GM12865 (cell line): ENCODE measurements at regions not wholly inside any gene's neighbourhood (a gene's known extent, or its start where the extent isn't known, plus 50 kb on each side); places are given as distances from the start of the nearest gene placed in this dataset.
"Not testable (repeated sequence)": the region's sequence is repeated elsewhere in the genome, so short reads cannot be mapped to it uniquely, and the experiment has no call there.

Experiments
- DNase-seq: peaks from one replicate; pipeline ENCODE4 v3.0.0; 2010; ENCODE audit warnings: low read depth
- H3K4me3 ChIP-seq: 2 replicates; pipeline ENCODE4 v1.5.1; 2011; ENCODE audit warnings: mild to moderate bottlenecking, low read depth, low read length, control low read depth
- TF ChIP-seq, protein P1 (sequence below): IDR thresholded peaks from 2 replicates; pipeline ENCODE4 v1.5.1; 2011; ENCODE audit warnings: low read length, control low read depth, low read depth, inconsistent platforms; ENCODE audit not compliant: insufficient read depth; ENCODE audit errors: missing control alignments

DNA sequence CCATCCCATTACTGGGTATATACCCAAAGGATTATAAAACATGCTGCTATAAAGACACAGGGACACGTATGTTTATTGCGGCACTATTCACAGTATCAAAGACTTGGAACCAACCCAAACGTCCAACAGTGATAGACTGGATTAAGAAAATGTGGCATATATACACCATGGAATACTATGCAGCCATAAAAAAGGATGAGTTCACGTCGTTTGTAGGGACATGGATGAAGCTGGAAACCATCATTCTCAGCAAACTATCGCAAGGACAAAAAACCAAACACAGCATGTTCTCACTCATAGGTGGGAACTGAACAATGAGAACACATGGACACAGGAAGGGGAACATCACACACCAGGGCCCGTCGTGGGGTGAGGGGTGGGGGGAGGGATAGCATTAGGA is 106.1 kb downstream of the CHD1L start:
- DNase-seq, H3K4me3 ChIP-seq: not testable (repeated sequence)

DNA sequence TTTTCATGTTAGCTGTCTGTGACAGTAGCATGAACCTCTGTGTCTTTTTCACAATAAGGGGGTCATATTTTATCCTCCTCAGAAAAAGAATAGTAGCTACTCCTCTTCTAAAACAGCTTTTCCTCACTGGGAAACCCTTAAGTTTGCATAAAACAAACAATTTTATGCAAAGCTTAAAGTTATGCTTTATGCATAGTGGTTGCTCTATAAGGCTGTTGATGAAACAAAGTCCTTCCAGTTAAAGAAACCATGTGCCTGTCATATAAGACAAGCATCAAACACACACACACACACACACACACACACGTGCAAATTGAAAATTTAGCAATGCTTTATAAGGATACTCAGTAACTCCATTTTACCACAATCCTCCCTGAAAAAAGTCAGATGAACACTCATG is 107.0 kb downstream of the CHD1L start:
- DNase-seq, result no peak
- no peak overlapping the region for H3K4me3 ChIP-seq
- TF ChIP-seq, protein P1, sequence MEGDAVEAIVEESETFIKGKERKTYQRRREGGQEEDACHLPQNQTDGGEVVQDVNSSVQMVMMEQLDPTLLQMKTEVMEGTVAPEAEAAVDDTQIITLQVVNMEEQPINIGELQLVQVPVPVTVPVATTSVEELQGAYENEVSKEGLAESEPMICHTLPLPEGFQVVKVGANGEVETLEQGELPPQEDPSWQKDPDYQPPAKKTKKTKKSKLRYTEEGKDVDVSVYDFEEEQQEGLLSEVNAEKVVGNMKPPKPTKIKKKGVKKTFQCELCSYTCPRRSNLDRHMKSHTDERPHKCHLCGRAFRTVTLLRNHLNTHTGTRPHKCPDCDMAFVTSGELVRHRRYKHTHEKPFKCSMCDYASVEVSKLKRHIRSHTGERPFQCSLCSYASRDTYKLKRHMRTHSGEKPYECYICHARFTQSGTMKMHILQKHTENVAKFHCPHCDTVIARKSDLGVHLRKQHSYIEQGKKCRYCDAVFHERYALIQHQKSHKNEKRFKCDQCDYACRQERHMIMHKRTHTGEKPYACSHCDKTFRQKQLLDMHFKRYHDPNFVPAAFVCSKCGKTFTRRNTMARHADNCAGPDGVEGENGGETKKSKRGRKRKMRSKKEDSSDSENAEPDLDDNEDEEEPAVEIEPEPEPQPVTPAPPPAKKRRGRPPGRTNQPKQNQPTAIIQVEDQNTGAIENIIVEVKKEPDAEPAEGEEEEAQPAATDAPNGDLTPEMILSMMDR, result no peak

DNA sequence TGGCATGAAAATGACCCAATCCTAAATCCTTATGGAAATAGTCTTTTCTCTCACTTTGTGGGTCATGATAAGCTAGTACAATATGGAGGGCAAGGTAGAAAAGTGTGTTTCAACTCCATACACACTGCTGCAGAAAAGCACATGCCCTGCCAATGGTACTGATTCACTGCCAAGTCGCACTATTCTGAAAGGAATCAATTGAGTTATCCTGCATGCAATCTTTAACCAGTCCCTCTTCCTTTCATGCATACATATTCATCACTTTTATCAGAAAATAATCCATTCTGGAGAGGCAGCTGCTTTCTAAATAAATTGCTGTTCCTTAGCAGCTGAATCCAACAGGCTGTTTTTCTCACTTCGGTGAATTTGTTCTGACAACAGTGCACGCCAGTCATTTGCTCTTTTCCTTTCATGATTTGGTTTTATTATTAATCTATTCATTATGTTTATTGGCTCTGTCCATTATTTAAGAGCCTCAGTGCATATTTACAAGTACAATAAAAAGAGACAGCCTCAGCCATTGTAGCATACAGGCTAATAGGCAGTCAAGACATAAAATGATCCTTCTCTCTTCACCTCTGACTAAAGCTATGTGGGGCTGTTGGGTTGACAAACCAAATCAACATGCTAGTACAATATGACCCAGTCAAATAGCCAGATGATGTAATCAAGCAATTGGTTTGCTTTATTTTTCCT is 108.8 kb downstream of the CHD1L start:
- no peak overlapping the region for H3K4me3 ChIP-seq
- no peak for DNase-seq
- TF ChIP-seq, protein P1, result no peak

DNA sequence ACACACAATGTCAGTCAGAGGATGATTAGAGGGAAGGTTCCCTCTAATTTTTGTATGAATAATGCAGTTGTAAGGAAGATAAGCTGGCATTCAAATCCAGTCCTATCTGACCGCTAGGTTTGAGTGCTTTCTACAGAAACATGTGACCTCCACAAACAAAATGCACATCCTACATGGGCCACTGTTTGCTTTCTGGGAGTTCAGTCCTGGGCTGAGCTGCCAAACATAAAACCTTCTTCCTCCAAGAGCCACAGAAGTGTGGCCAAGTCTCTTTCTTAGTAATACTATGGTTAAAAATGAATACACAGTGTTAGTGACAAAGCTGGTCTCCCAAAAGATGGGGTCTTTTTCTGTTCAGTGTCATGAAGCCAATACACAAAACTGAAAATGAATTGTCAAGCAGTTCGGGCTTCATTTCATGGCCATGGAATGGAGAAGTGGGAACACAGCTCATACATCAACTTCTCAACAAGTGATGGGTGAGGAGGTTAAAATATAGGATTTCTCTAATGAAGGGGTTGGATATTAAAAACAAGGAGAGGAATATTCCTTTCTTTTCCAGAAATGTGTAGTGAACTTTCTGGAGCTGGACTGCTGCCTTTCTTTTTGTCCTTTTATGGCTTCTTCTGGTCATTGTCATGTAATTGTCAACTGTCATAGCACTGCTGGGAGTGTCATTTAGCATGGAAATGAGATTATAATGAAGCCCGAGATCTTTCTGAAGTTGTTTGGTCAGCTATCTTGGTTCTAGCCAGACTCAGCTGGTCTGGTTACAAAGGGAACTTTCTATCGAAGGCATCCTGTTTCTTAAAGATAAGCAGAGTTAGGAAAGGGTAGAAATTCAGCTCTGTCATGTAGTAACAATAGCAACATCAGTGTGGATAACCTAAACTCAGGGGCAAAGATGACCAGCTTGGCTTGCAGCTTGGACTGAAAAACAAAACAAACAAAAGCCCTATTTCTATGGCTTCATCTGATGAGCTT is 135.1 kb downstream of the CHD1L start:
- no peak overlapping the region for H3K4me3 ChIP-seq
- TF ChIP-seq, protein P1, result no peak
- no peak for DNase-seq

DNA sequence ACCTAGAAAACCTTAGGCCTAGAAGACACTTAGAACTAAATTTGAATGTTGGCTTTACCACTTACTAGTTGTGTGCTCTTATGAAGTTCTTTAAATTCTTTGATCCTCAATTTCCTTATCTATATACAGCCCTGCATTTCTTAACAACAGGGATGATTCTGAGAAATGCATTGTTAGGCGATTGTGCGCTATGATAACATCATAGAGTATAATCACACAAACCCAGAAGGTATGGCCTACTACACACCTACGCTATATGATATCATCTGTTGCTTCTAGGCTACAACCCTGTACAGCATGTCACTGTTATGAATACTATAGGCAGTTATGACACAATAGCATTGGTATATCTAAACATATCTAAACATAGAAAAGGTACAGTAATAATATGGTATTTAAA is 137.4 kb downstream of the CHD1L start:
- no peak for DNase-seq
- TF ChIP-seq, protein P1, result no peak
- no peak overlapping the region for H3K4me3 ChIP-seq

DNA sequence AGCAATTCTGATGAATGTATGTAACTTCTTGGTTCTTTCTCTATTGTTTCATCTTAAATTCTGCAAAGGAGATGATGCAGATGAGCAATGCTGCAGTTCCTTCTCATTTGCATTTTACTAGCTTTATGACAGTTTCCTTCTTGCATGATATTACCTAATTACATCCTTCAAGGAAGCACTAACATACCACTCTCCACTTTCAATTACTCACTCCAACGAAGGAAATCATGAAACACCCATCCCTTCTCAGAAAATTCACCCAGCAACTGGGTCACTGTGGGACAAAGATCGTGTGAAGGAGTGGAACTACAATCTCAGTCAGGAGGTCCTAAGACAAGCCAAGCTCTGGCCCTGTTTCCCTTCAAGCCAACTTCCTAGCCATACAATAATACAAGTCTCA is 142.3 kb downstream of the CHD1L start:
- no peak overlapping the region for H3K4me3 ChIP-seq
- TF ChIP-seq, protein P1, result no peak
- no peak for DNase-seq

DNA sequence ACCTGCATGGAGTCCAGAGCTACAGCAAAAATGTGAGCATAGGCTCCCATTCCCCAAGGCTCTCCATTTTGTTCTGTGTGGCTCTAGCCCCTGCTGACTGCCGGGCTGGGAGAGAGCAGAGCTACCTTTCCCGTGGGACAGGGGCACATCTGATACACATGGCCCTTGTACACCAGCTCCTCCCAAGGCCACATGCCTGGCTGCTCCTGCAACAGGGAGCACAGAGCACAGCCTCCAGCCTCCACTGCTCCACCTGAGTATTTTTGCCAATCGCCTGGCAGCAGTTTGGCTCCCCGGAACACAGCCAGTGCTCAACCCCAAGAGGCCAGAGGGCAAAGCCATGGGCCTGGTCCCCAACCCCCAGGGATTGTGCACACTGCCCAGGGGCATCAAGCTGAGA is 146.5 kb downstream of the CHD1L start:
- H3K4me3 ChIP-seq, result no peak overlapping the region
- TF ChIP-seq, protein P1, result no peak
- no peak for DNase-seq
